ENCODE measurements at regions not wholly inside any gene's neighbourhood (a gene's known extent, or its start where the extent isn't known, plus 50 kb on each side); places are given as distances from the start of the nearest gene placed in this dataset.

DNA sequence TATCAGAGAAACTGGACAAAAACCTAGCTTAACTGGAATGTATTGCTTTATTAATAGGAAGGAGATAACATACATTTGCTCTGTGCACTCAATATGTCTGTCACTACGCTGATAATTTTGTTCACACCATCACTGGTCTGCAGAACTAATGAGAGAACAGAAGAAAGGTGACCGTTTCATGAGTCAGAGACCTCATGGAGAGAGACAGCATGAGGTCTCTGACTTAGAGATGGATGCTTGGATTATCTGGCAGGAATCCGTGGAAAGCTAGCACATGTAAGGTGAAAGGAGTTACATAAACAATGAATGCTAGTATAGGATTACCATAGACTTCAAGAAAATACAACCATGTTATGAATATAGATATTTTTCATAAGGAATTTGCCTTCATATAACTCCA, 947.3 kb downstream of the IPMK start:
- TF ChIP-seq, protein P1, sequence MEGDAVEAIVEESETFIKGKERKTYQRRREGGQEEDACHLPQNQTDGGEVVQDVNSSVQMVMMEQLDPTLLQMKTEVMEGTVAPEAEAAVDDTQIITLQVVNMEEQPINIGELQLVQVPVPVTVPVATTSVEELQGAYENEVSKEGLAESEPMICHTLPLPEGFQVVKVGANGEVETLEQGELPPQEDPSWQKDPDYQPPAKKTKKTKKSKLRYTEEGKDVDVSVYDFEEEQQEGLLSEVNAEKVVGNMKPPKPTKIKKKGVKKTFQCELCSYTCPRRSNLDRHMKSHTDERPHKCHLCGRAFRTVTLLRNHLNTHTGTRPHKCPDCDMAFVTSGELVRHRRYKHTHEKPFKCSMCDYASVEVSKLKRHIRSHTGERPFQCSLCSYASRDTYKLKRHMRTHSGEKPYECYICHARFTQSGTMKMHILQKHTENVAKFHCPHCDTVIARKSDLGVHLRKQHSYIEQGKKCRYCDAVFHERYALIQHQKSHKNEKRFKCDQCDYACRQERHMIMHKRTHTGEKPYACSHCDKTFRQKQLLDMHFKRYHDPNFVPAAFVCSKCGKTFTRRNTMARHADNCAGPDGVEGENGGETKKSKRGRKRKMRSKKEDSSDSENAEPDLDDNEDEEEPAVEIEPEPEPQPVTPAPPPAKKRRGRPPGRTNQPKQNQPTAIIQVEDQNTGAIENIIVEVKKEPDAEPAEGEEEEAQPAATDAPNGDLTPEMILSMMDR (IDR thresholded peaks at IDR 0.05): no peak
- TF ChIP-seq POLR2A (IDR thresholded peaks at IDR 0.05): no peak
